Left renal pelvis (tissue), 4 donors: ENCODE measurements at regions not wholly inside any gene's neighbourhood (a gene's known extent, or its start where the extent isn't known, plus 50 kb on each side); places are given as distances from the start of the nearest gene placed in this dataset.

Experiments used
- DNase-seq, 4 donors: peaks; one replicate each; pipeline ENCODE4 v3.0.0-alpha.2; 2013; ENCODE audit warnings: low read depth in 4 of 4, low spot score in 3 of 4

- no peak for DNase-seq
Observed at GRCh38 chr12:127881371-127882140, 385.4 kb upstream of the TMEM132C start.

GRCh38 chr12:127883013-127883412 is 384.0 kb upstream of the TMEM132C start:
- no peak for DNase-seq

- DNase-seq: no peak
Observed at GRCh38 chr12:127885954-127886750, 380.8 kb upstream of the TMEM132C start.

- no peak for DNase-seq
Observed at GRCh38 chr12:127886827-127887226, 380.1 kb upstream of the TMEM132C start.

GRCh38 chr12:127888943-127889719 is 377.8 kb upstream of the TMEM132C start:
- no peak for DNase-seq

- DNase-seq: no peak
Observed at GRCh38 chr12:127893895-127894609, 372.9 kb upstream of the TMEM132C start.

GRCh38 chr12:127896661-127897060 is 370.3 kb upstream of the TMEM132C start:
- no peak for DNase-seq

GRCh38 chr12:127898616-127899015 is 368.4 kb upstream of the TMEM132C start:
- DNase-seq: no peak

GRCh38 chr12:127899971-127900370 is 367.0 kb upstream of the TMEM132C start:
- no peak for DNase-seq

GRCh38 chr12:127900386-127900785 is 366.6 kb upstream of the TMEM132C start:
- DNase-seq: no peak

- DNase-seq: no peak
Observed at GRCh38 chr12:127903146-127903545, 363.8 kb upstream of the TMEM132C start.

- DNase-seq: no peak
Observed at GRCh38 chr12:127909041-127909440, 357.9 kb upstream of the TMEM132C start.

GRCh38 chr12:127911291-127911690 is 355.7 kb upstream of the TMEM132C start:
- no peak for DNase-seq

GRCh38 chr12:127912035-127912665 is 354.8 kb upstream of the TMEM132C start:
- DNase-seq: no peak

GRCh38 chr12:127923501-127923900 is 343.5 kb upstream of the TMEM132C start:
- no peak for DNase-seq

GRCh38 chr12:127925971-127926370 is 341.0 kb upstream of the TMEM132C start:
- DNase-seq: peak in 2 of 4 donors; percentile 11 to 12

- no peak for DNase-seq
Observed at GRCh38 chr12:127928178-127928577, 338.8 kb upstream of the TMEM132C start.

GRCh38 chr12:127928615-127929571 is 338.1 kb upstream of the TMEM132C start:
- DNase-seq: no peak

- no peak for DNase-seq
Observed at GRCh38 chr12:127930122-127930521, 336.8 kb upstream of the TMEM132C start.
